HEK293 (cell line): ENCODE measurements at regions not wholly inside any gene's neighbourhood (a gene's known extent, or its start where the extent isn't known, plus 50 kb on each side); places are given as distances from the start of the nearest gene placed in this dataset.

Experiments
- TCF7L2 ChIP-seq: IDR thresholded peaks from 2 replicates; pipeline ENCODE4 v1.6.1; 2011; ENCODE audit warnings: low read depth, mild to moderate bottlenecking, inconsistent platforms, low read length, moderate library complexity, borderline replicate concordance
- ZBTB7A ChIP-seq: fragments of 450-650 bp; formaldehyde crosslinking; IDR thresholded peaks from 2 replicates; pipeline ENCODE4 v1.5.1; 2016; ENCODE audit warnings: low read depth, missing biosample characterization, missing genetic modification characterization
- ZNF274 ChIP-seq, 2 experiments: fragments of 200-500 bp in 1 of 2; fragments of 450-650 bp in 1 of 2; sonication (Bioruptor generic) in 1 of 2; formaldehyde crosslinking in 1 of 2; IDR thresholded peaks; 2 replicates each; pipeline versions ENCODE4 v1.5.1 to v1.6.1; 2014 to 2016; ENCODE audit warnings: borderline replicate concordance in 1 of 2, inconsistent platforms in 1 of 2, low read length in 1 of 2, missing biosample characterization in 1 of 2, missing genetic modification characterization in 1 of 2
- ZSCAN18 ChIP-seq: fragments of 450-650 bp; formaldehyde crosslinking; IDR thresholded peaks from 2 replicates; pipeline ENCODE4 v1.5.1; 2016; ENCODE audit warnings: missing biosample characterization, missing genetic modification characterization
- TF ChIP-seq, protein P1 (sequence below): fragments of 450-650 bp; formaldehyde crosslinking; IDR thresholded peaks from 2 replicates; pipeline ENCODE4 v1.5.1; 2016; ENCODE audit warnings: missing biosample characterization, missing genetic modification characterization
- TF ChIP-seq, protein P2 (sequence below): fragments of 450-650 bp; formaldehyde crosslinking; IDR thresholded peaks from 2 replicates; pipeline ENCODE4 v1.5.1; 2016; ENCODE audit warnings: missing biosample characterization, missing genetic modification characterization

DNA sequence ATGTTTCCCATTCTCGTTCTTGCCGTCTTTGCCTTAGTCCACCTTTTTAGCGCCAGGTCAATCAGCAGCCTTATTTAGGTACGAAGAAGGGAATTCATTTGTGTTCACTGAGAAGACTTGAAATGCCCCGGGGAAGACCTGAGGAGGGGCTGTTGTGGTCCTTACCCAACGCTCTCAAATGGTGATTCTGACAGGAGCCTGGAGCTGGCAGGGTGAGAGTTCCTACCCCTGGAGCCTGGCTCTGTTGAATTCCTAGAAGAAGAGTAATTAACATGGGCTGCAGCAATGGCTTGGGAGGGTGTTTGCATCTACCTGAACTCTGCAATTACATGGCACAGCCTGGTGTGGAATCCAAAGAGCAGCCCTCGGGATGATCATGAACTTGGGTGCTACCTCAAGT lies 76.9 kb upstream of the DSCAM start:
- TF ChIP-seq, protein P1, sequence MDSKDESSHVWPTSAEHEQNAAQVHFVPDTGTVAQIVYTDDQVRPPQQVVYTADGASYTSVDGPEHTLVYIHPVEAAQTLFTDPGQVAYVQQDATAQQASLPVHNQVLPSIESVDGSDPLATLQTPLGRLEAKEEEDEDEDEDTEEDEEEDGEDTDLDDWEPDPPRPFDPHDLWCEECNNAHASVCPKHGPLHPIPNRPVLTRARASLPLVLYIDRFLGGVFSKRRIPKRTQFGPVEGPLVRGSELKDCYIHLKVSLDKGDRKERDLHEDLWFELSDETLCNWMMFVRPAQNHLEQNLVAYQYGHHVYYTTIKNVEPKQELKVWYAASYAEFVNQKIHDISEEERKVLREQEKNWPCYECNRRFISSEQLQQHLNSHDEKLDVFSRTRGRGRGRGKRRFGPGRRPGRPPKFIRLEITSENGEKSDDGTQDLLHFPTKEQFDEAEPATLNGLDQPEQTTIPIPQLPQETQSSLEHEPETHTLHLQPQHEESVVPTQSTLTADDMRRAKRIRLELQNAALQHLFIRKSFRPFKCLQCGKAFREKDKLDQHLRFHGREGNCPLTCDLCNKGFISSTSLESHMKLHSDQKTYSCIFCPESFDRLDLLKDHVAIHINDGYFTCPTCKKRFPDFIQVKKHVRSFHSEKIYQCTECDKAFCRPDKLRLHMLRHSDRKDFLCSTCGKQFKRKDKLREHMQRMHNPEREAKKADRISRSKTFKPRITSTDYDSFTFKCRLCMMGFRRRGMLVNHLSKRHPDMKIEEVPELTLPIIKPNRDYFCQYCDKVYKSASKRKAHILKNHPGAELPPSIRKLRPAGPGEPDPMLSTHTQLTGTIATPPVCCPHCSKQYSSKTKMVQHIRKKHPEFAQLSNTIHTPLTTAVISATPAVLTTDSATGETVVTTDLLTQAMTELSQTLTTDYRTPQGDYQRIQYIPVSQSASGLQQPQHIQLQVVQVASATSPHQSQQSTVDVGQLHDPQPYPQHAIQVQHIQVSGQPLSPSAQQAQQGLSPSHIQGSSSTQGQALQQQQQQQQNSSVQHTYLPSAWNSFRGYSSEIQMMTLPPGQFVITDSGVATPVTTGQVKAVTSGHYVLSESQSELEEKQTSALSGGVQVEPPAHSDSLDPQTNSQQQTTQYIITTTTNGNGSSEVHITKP (tag by site-specific recombination): no peak
- no peak for TF ChIP-seq ZNF274 (IDR thresholded peaks at IDR 0.05; ENCODE audit: low read length)
- TF ChIP-seq ZNF274 (tag by site-specific recombination; IDR thresholded peaks at IDR 0.05; ENCODE audit: borderline replicate concordance): no peak
- no peak for TF ChIP-seq ZSCAN18
- TF ChIP-seq TCF7L2: no peak
- no peak for TF ChIP-seq ZBTB7A (tag by site-specific recombination)
- TF ChIP-seq, protein P2, sequence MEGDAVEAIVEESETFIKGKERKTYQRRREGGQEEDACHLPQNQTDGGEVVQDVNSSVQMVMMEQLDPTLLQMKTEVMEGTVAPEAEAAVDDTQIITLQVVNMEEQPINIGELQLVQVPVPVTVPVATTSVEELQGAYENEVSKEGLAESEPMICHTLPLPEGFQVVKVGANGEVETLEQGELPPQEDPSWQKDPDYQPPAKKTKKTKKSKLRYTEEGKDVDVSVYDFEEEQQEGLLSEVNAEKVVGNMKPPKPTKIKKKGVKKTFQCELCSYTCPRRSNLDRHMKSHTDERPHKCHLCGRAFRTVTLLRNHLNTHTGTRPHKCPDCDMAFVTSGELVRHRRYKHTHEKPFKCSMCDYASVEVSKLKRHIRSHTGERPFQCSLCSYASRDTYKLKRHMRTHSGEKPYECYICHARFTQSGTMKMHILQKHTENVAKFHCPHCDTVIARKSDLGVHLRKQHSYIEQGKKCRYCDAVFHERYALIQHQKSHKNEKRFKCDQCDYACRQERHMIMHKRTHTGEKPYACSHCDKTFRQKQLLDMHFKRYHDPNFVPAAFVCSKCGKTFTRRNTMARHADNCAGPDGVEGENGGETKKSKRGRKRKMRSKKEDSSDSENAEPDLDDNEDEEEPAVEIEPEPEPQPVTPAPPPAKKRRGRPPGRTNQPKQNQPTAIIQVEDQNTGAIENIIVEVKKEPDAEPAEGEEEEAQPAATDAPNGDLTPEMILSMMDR (tag by site-specific recombination): no peak
